K562 (cell line): ENCODE measurements at regions not wholly inside any gene's neighbourhood (a gene's known extent, or its start where the extent isn't known, plus 50 kb on each side); places are given as distances from the start of the nearest gene placed in this dataset.

Source experiments
- ATAC-seq: fragments of 200-7000 bp; cut with Tn5 transposase; 3 replicates; pipeline ENCODE4 v1.9.1; 2020; ENCODE audit warnings: moderate library complexity
- BruUV-seq: library from RNA; stranded (reverse); fragments of 400-500 nt; replicated peaks from 2 replicates; lab custom pipeline; 2021; lab: Mats Ljungman, UMichigan
- CTCF ChIA-PET: fragments of 300-600 bp; formaldehyde crosslinking; extraction: SDS; loops from one replicate; lab custom pipeline; 2021; ENCODE audit warnings: low intra/inter-chr PET ratio; lab: Yijun Ruan, JAX
- POLR2A ChIA-PET: fragments of 300-600, 350-650 bp; sonication (Branson Sonifier 250); formaldehyde crosslinking; extraction: SDS; loops from one replicate; lab custom pipeline; 2021; ENCODE audit warnings: antibody characterized with exemption, inconsistent platforms; lab: Yijun Ruan, JAX
- DNase-seq, 4 experiments: peaks; one replicate each; pipeline versions ENCODE4 v3.0.0 to v3.0.0-alpha.2; 2011 to 2018; ENCODE audit warnings: low spot score in 3 of 4, mixed read lengths in 3 of 4; ENCODE audit errors: extremely low read depth in 1 of 4
- FAIRE-seq: peaks from 2 replicates; lab custom pipeline; 2011; peaks lifted over from hg19 to GRCh38; lab: Jason Lieb, UNC
- H2AFZ ChIP-seq: 2 replicates; pipeline ENCODE4 v1.6.0; 2011; ENCODE audit warnings: low read depth, low read length, control low read depth, inconsistent platforms
- H3K27ac ChIP-seq: fragments of 200-600 bp; 3 replicates; pipeline ENCODE4 v1.8.0; 2011; ENCODE audit warnings: low read depth, mild to moderate bottlenecking, control low read depth, inconsistent platforms, low read length, moderate library complexity, mixed read lengths; ENCODE audit errors: extremely low read depth
- H3K27me3 ChIP-seq, 2 experiments: fragments of 300-600 bp in 1 of 2; 2 replicates in 1 of 2; 3 replicates in 1 of 2; pipeline versions ENCODE4 v1.6.0 to v1.8.0; 2011; ENCODE audit warnings: inconsistent platforms in 2 of 2, low read length in 2 of 2, mild to moderate bottlenecking in 1 of 2, mixed read lengths in 1 of 2, moderate library complexity in 1 of 2; ENCODE audit not compliant: control insufficient read depth in 2 of 2, insufficient read depth in 2 of 2
- H3K36me3 ChIP-seq: fragments of 300-600 bp; 3 replicates; pipeline ENCODE4 v1.8.0; 2011; ENCODE audit warnings: mild to moderate bottlenecking, low read length, inconsistent platforms; ENCODE audit not compliant: control insufficient read depth, insufficient read depth
- H3K4me1 ChIP-seq, 2 experiments: fragments of 200-600 bp in 1 of 2; replicated peaks in 1 of 2; 2 replicates in 1 of 2; 3 replicates in 1 of 2; pipeline versions ENCODE4 v1.5.1 to v1.8.0; 2011; ENCODE audit warnings: inconsistent platforms in 2 of 2, low read length in 2 of 2, mild to moderate bottlenecking in 1 of 2, mixed read lengths in 1 of 2, moderate library complexity in 1 of 2; ENCODE audit not compliant: control insufficient read depth in 2 of 2, insufficient read depth in 2 of 2
- H3K4me2 ChIP-seq: 2 replicates; pipeline ENCODE4 v1.6.1; 2011; ENCODE audit warnings: low read length, control low read depth, inconsistent platforms, mixed read lengths; ENCODE audit not compliant: insufficient read depth
- H3K4me3 ChIP-seq: fragments of 200-600 bp; sonication (generic), shearing (Covaris generic); 2 replicates; pipeline ENCODE4 v1.5.1; 2016; ENCODE audit warnings: control low read depth, inconsistent platforms
- H3K79me2 ChIP-seq: fragments of 200-600 bp; 3 replicates; pipeline ENCODE4 v1.8.0; 2011; ENCODE audit warnings: low read length, inconsistent platforms; ENCODE audit not compliant: control insufficient read depth, insufficient read depth
- H3K9ac ChIP-seq, 2 experiments: 2 replicates each; pipeline versions ENCODE4 v1.6.0 to v1.6.1; 2011; ENCODE audit warnings: low read depth in 2 of 2, low read length in 2 of 2, control low read depth in 1 of 2, inconsistent platforms in 1 of 2, mild to moderate bottlenecking in 1 of 2, mixed read lengths in 1 of 2; ENCODE audit not compliant: insufficient read depth in 1 of 2
- H3K9me1 ChIP-seq: one replicate; pipeline ENCODE4 v1.6.0; 2011; ENCODE audit warnings: inconsistent platforms, mild to moderate bottlenecking, low read length, moderate library complexity; ENCODE audit not compliant: control insufficient read depth, insufficient read depth
- H3K9me3 ChIP-seq: replicated peaks from 2 replicates; pipeline ENCODE4 v1.5.1; 2011; ENCODE audit warnings: low read depth, low read length, inconsistent platforms; ENCODE audit not compliant: control insufficient read depth, insufficient read depth
- H4K20me1 ChIP-seq: replicated peaks from 2 replicates; pipeline ENCODE4 v1.6.1; 2011; ENCODE audit warnings: low read length, inconsistent platforms, mixed read lengths; ENCODE audit not compliant: control insufficient read depth, insufficient read depth
- ATF2 ChIP-seq: sonication (generic); formaldehyde crosslinking; IDR thresholded peaks from 2 replicates; pipeline ENCODE4 v1.8.1; 2022; ENCODE audit warnings: missing genetic modification reagents
- CHCHD3 ChIP-seq: fragments of 250-450 bp; sonication (Bioruptor Pico); IDR thresholded peaks from 2 replicates; pipeline ENCODE4 v2.1.2; 2022; ENCODE audit warnings: mild to moderate bottlenecking
- DDX20 ChIP-seq: fragments of 450-650 bp; IDR thresholded peaks from 2 replicates; pipeline ENCODE4 v1.6.1; 2016; ENCODE audit warnings: missing genetic modification characterization, low read depth, mild to moderate bottlenecking, missing compliant biosample characterization, moderate library complexity
- DNMT1 ChIP-seq: fragments of 450-650 bp; IDR thresholded peaks from 2 replicates; pipeline ENCODE4 v1.6.1; 2016; ENCODE audit warnings: antibody characterized with exemption, mild to moderate bottlenecking
- E2F3 ChIP-seq: fragments of 250-450 bp; sonication (Bioruptor Pico); IDR thresholded peaks from 2 replicates; pipeline ENCODE4 v1.4.0; 2020; ENCODE audit warnings: mild to moderate bottlenecking
- FOXA3 ChIP-seq, 2 experiments: fragments of 450-650 bp in 1 of 2; sonication (generic) in 1 of 2; formaldehyde crosslinking; IDR thresholded peaks in 1 of 2; conservative IDR thresholded peaks in 1 of 2; 2 replicates each; pipeline versions ENCODE4 v1.4.0 to v1.8.0; 2020 to 2022; ENCODE audit warnings: mild to moderate bottlenecking in 2 of 2, missing genetic modification reagents in 1 of 2
- HNRNPH1 ChIP-seq: fragments of 200-400 bp; formaldehyde crosslinking; optimal IDR thresholded peaks from 2 replicates; pipeline ENCODE3; 2017; ENCODE audit warnings: low read depth, mild to moderate bottlenecking, low read length, moderate library complexity
- JUND ChIP-seq, 2 experiments: IDR thresholded peaks; 2 replicates in 1 of 2; 3 replicates in 1 of 2; pipeline ENCODE4 v1.6.1; 2011; ENCODE audit warnings: borderline replicate concordance in 2 of 2, low read depth in 2 of 2, low read length in 2 of 2, improper control_type of control experiment in 1 of 2, missing biosample characterization in 1 of 2, missing genetic modification characterization in 1 of 2, missing genetic modification reagents in 1 of 2
- MITF ChIP-seq: IDR thresholded peaks from 2 replicates; pipeline ENCODE4 v1.6.1; 2014; ENCODE audit warnings: antibody characterized with exemption
- POLR3A ChIP-seq: IDR thresholded peaks from 2 replicates; pipeline ENCODE4 v1.6.1; 2011; ENCODE audit warnings: borderline replicate concordance, mild to moderate bottlenecking, moderate library complexity; ENCODE audit not compliant: insufficient read length, insufficient read depth; ENCODE audit errors: extremely low read depth
- ZNF668 ChIP-seq: fragments of 250-450 bp; sonication (Bioruptor Pico); IDR thresholded peaks from 2 replicates; pipeline ENCODE4 v1.8.0; 2022; ENCODE audit warnings: mild to moderate bottlenecking, inconsistent platforms
- in situ Hi-C: fragments of 300-500 bp; cut with MboI; formaldehyde crosslinking; loops from 4 replicates; pipeline ENCODE4 v1.15.0; 2018; ENCODE audit warnings: inconsistent platforms, mixed read lengths
- intact Hi-C: fragments of 100-400 bp; cut with micrococcal nuclease; formaldehyde crosslinking; loops from 2 replicates; pipeline ENCODE4 v1.14.2; 2022

- no TSS peak for BruUV-seq
- Histone ChIP-seq H3K9ac (no peak overlapping the region), H2AFZ (no peak overlapping the region), H3K36me3 (no peaks in the 10 kb centered on the region), H3K4me3 (no peak overlapping the region), H3K27me3 (no peaks in the 10 kb centered on the region), H3K4me1 (no peaks in the 10 kb centered on the region), H3K27ac (no peak overlapping the region), H3K9me3 (no peaks in the 10 kb centered on the region), H3K9me1 (no peaks in the 10 kb centered on the region), H3K79me2 (no peaks in the 10 kb centered on the region), H3K4me2 (no peak overlapping the region), H4K20me1 (no peaks in the 10 kb centered on the region)
- no peak for FAIRE-seq
- ChIA-PET POLR2A (no interaction called here), CTCF (no interaction called here)
- no peak for DNase-seq
- ATAC-seq, result no peak
- no peak for TF ChIP-seq DNMT1
- TF ChIP-seq POLR3A, result no peak
- no peak for TF ChIP-seq MITF
- TF ChIP-seq DDX20, result no peak
- TF ChIP-seq HNRNPH1, result no peak
- TF ChIP-seq CHCHD3 (CRISPR knock-in tag), result no peak
- no peak for TF ChIP-seq ATF2 (CRISPR knock-in tag)
- TF ChIP-seq ZNF668, result no peak
- TF ChIP-seq FOXA3 (CRISPR knock-in tag; conservative IDR thresholded peaks at IDR 0.05 in 1 of 2, IDR thresholded peaks at IDR 0.05 in 1 of 2), result no peak
- no peak for TF ChIP-seq E2F3 (CRISPR knock-in tag)
- no peak for TF ChIP-seq JUND (IDR thresholded peaks at IDR 0.05; ENCODE audit: borderline replicate concordance, low read depth, low read length)
- no peak for TF ChIP-seq JUND (tag; IDR thresholded peaks at IDR 0.05; ENCODE audit: borderline replicate concordance, low read depth, low read length)
- in situ Hi-C loops (no loop called here), intact Hi-C loops (no loop called here)
These were observed 953.5 kb upstream of the MDGA2 start for GRCh38 chr14:48628870-48629269.
